ENCODE measurements at regions not wholly inside any gene's neighbourhood (a gene's known extent, or its start where the extent isn't known, plus 50 kb on each side); places are given as distances from the start of the nearest gene placed in this dataset.
A peak's percentile ranks its signal among the peaks of the same experiment; 100 is the strongest.
"Not testable (repeated sequence)": the region's sequence is repeated elsewhere in the genome, so short reads cannot be mapped to it uniquely, and the experiment has no call there.

DNA sequence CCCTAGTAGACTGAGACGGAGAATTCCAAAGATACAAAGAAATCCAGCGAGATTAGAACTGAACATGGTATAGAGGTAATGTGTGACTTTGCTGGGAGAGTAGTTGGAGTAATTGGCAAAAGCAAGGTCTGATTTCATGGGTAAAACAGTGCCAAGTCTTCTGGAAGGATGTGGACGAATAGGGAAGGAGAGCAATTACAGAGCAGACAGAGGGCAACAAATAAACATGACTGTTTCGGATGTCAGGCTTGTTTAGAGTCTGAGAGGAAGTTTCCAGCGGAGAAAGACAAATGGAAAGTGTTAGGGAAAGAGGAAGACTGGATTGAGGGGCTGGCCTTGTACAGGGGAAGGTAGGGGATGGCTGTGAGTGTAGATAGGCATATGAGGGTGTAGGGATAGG is 190.4 kb upstream of the ADRA1D start:
- DNase-seq (ENCODE audit: low read depth), result no peak
- no peak overlapping the region for H3K4me3 ChIP-seq (ENCODE audit: low read depth, low read length)
- TF ChIP-seq, protein P1, sequence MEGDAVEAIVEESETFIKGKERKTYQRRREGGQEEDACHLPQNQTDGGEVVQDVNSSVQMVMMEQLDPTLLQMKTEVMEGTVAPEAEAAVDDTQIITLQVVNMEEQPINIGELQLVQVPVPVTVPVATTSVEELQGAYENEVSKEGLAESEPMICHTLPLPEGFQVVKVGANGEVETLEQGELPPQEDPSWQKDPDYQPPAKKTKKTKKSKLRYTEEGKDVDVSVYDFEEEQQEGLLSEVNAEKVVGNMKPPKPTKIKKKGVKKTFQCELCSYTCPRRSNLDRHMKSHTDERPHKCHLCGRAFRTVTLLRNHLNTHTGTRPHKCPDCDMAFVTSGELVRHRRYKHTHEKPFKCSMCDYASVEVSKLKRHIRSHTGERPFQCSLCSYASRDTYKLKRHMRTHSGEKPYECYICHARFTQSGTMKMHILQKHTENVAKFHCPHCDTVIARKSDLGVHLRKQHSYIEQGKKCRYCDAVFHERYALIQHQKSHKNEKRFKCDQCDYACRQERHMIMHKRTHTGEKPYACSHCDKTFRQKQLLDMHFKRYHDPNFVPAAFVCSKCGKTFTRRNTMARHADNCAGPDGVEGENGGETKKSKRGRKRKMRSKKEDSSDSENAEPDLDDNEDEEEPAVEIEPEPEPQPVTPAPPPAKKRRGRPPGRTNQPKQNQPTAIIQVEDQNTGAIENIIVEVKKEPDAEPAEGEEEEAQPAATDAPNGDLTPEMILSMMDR (IDR thresholded peaks at IDR 0.05; ENCODE audit: insufficient read depth, low read length), result no peak

DNA sequence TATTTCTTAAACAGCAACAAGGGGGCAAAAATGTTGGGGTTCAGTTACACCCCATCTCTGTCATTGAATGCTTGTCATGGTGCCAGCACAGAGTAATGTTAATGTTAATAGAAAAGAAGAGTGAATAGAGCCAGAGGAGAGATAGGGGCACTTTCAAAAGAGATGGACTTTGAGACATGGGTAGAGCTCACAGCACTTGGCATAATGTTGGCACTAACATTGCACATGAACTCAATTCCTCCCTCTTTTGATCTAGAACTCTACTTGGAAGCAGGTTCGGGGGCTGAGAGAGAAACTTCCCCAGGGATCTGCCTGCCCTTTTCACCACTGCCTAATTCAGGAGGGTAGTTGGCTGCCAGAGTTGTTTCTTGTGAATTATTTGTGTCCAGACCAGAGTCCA is 188.0 kb upstream of the ADRA1D start:
- TF ChIP-seq, protein P1 (IDR thresholded peaks at IDR 0.05; ENCODE audit: insufficient read depth, low read length), result no peak
- no peak overlapping the region for H3K4me3 ChIP-seq (ENCODE audit: low read depth, low read length)
- no peak for DNase-seq (ENCODE audit: low read depth)

DNA sequence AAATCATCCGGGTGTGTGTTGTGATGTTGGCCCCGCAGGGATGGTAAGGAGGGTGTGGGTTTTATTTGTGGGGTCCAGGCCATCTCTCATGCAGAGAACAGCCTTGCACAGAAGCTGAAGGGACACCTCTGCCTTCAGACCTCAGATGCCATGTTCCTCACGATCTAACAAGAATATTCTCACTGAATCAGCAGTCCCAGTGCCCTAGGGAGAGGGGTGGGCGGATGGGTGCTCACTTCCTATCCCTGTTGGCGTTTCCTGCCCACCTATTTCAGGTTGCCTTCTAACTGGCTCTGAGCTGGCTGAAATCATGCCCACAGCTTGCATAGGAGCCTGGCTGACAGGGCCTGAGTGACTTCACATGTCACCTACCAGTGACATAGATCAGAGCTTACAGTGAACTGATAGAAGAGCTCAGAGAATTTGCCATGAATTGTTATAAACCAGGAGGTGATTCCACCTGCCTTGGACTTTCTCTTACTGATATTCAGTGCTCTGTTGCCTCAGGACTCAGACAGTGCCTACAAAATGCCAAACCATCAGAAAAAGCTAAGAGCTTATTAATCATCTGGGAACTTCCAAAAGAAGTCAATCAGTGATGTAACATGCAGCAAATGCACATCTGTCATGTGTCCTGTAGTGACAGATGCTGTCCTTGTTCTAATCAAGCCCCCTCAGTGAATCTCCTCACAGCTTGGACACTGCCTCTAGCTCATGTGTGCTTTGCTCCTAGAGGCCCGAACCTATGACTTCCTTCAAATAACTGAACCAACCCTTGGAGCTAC is 186.8 kb upstream of the ADRA1D start:
- TF ChIP-seq, protein P1 (IDR thresholded peaks at IDR 0.05; ENCODE audit: insufficient read depth, low read length), result no peak
- DNase-seq (ENCODE audit: low read depth), result no peak
- H3K4me3 ChIP-seq (ENCODE audit: low read depth, low read length), result no peak overlapping the region

DNA sequence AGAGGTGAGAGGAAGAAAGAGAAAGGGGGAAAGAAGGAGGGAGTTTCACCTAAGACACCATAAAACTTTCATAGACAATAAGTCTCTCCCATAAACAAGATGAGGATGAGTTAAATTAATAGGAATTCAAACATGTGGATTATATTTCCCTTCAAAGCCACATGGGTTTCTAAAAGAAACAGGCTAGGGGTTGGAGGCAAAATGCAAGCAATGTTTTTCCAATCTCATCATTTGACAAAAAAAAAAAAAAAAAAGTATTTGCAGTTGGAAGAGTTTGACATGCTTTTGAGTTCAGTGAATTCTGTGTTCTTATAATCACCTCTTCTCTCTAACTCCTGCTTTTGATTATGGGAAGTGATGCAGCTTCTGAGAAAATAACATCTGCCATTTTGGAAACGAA is 186.1 kb upstream of the ADRA1D start:
- H3K4me3 ChIP-seq (ENCODE audit: low read depth, low read length), result no peak overlapping the region
- TF ChIP-seq, protein P1 (IDR thresholded peaks at IDR 0.05; ENCODE audit: insufficient read depth, low read length), result no peak
- peak; percentile 6 for DNase-seq (ENCODE audit: low read depth)

DNA sequence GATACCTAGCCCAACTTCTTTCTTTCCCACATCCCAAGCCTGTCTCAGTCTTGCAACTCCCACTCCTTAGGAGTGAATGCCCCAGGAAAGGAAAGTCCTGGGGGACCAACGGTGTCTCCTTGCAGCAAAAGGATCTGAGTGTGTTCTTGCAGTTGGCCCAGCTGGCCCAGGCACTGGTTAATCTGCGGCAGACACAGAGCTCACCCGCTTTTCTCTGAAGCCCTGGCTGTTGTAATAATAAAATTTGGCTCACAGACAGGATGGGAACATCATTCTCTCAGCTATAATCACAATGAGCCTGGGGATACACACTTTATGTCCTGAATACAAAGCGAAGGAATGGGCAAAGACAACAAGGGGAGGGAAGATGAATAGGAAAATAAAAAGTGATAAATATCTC is 185.6 kb upstream of the ADRA1D start:
- DNase-seq (ENCODE audit: low read depth), result no peak
- no peak overlapping the region for H3K4me3 ChIP-seq (ENCODE audit: low read depth, low read length)

DNA sequence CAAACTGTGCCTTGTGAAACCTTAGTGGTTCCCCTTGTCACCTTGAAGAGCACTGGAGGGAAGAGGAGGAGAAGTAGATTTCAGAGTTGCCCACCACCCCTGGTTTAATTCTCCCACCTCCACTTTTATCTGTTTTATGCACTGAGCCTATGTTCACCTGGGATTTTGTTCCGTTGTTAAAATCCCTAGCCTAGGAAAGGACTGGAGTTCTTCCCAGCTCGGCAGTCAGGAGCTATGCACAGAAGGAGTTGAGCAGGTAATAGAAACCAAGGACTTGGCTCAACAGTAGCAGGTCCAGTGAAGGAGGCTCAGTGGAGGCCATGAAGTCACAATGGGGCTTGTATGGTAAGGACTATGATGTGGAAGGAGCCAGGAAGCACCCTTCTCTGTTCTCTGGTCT is 182.4 kb upstream of the ADRA1D start:
- TF ChIP-seq, protein P1 (IDR thresholded peaks at IDR 0.05; ENCODE audit: insufficient read depth, low read length), result no peak
- DNase-seq (ENCODE audit: low read depth), result no peak
- no peak overlapping the region for H3K4me3 ChIP-seq (ENCODE audit: low read depth, low read length)

More for the DNA sequence above, 185.6 kb upstream of the ADRA1D start:
- TF ChIP-seq, protein P1 (IDR thresholded peaks at IDR 0.05; ENCODE audit: insufficient read depth, low read length), result no peak

DNA sequence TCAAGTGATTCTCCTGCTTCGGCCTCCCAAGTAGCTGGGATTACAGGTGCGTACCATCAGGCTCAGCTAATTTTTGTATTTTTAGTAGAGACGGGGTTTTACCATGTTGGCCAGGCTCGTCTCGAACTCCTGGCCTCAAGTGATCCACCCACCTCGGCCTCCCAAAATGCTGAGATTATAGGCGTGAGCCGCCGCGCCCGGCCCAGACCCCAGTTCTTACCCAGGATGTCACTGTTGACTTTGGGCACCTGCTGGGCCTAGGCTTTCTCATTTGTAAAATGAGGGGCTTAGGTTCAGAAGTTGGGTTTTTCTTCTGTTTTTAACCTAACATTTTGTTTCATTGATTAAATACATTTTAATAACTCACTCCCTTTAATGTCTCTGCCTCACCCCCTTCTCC is 181.7 kb upstream of the ADRA1D start:
- H3K4me3 ChIP-seq (ENCODE audit: low read depth, low read length); DNase-seq (ENCODE audit: low read depth): not testable (repeated sequence)

All from fibroblast of the aortic adventitia (primary cell).